Skeletal muscle satellite cell (primary cell): ENCODE measurements at regions not wholly inside any gene's neighbourhood (a gene's known extent, or its start where the extent isn't known, plus 50 kb on each side); places are given as distances from the start of the nearest gene placed in this dataset.
"Not testable (repeated sequence)": the region's sequence is repeated elsewhere in the genome, so short reads cannot be mapped to it uniquely, and the experiment has no call there.

Experiments used
- H3K27me3 ChIP-seq: 2 replicates; pipeline ENCODE4 v1.7.0; 2013; ENCODE audit warnings: low read length; ENCODE audit not compliant: control insufficient read depth, insufficient read depth
- H3K36me3 ChIP-seq: 2 replicates; pipeline ENCODE4 v1.7.0; 2013; ENCODE audit warnings: mild to moderate bottlenecking, control low read depth, low read length; ENCODE audit not compliant: insufficient read depth
- H3K4me1 ChIP-seq: 2 replicates; pipeline ENCODE4 v1.7.0; 2013; ENCODE audit warnings: low read length; ENCODE audit not compliant: control insufficient read depth, insufficient read depth
- H3K4me2 ChIP-seq: 2 replicates; pipeline ENCODE4 v1.7.0; 2013; ENCODE audit warnings: mild to moderate bottlenecking, low read length
- H3K4me3 ChIP-seq: 2 replicates; pipeline ENCODE4 v1.7.0; 2013; ENCODE audit warnings: low read length
- H3K9ac ChIP-seq: 2 replicates; pipeline ENCODE4 v1.7.0; 2013; ENCODE audit warnings: mild to moderate bottlenecking, low read depth, low read length, moderate library complexity
- H3K9me3 ChIP-seq: replicated peaks from 2 replicates; pipeline ENCODE4 v1.7.0; 2013; ENCODE audit warnings: mild to moderate bottlenecking, control low read depth, low read length

- H3K9me3 ChIP-seq = no peaks in the 10 kb centered on the region
- H3K36me3 ChIP-seq = no peaks in the 10 kb centered on the region
Observed at GRCh38 chr6:81962198-81962597, 209.7 kb upstream of the TENT5A start.

GRCh38 chr6:81950877-81951276, 198.4 kb upstream of the TENT5A start:
- Histone ChIP-seq H3K4me1 (peaks cover 13% of the 10 kb centered on the region), H3K4me3 (no peak overlapping the region), H3K4me2 (peak overlapping the region; percentile 53), H3K9ac (peak overlapping the region; percentile 7), H3K9me3 (no peaks in the 10 kb centered on the region), H3K36me3 (no peaks in the 10 kb centered on the region), H3K27me3 (no peaks in the 10 kb centered on the region)

More at GRCh38 chr6:81962198-81962597, 209.7 kb upstream of the TENT5A start:
- Histone ChIP-seq H3K4me3 (no peak overlapping the region), H3K4me2 (no peak overlapping the region), H3K27me3 (no peaks in the 10 kb centered on the region), H3K9ac (no peak overlapping the region), H3K4me1 (no peaks in the 10 kb centered on the region)

GRCh38 chr6:81948861-81949260, 196.4 kb upstream of the TENT5A start:
- H3K36me3 ChIP-seq = no peaks in the 10 kb centered on the region
- H3K27me3 ChIP-seq = no peaks in the 10 kb centered on the region
- H3K4me2 ChIP-seq = no peak overlapping the region
- H3K4me1 ChIP-seq = peaks cover 13% of the 10 kb centered on the region
- H3K4me3 ChIP-seq = no peak overlapping the region
- no peaks in the 10 kb centered on the region for H3K9me3 ChIP-seq
- no peak overlapping the region for H3K9ac ChIP-seq

- H3K36me3 ChIP-seq, H3K9me3 ChIP-seq, H3K4me2 ChIP-seq, H3K27me3 ChIP-seq, H3K4me3 ChIP-seq, H3K9ac ChIP-seq: not testable (repeated sequence)
- H3K4me1 ChIP-seq = peaks cover 13% of the 10 kb centered on the region
Observed at GRCh38 chr6:81948196-81948595, 195.7 kb upstream of the TENT5A start.

GRCh38 chr6:81944661-81945060, 192.2 kb upstream of the TENT5A start:
- Histone ChIP-seq H3K4me1 (peaks cover 10% of the 10 kb centered on the region), H3K4me2 (no peak overlapping the region), H3K9ac (no peak overlapping the region), H3K4me3 (no peak overlapping the region), H3K27me3 (no peaks in the 10 kb centered on the region), H3K9me3 (no peaks in the 10 kb centered on the region), H3K36me3 (no peaks in the 10 kb centered on the region)

- H3K9ac ChIP-seq, H3K27me3 ChIP-seq, H3K4me3 ChIP-seq, H3K36me3 ChIP-seq, H3K4me2 ChIP-seq, H3K9me3 ChIP-seq: not testable (repeated sequence)
- H3K4me1 ChIP-seq = peaks cover 28% of the 10 kb centered on the region
Observed at GRCh38 chr6:81942842-81943241, 190.4 kb upstream of the TENT5A start.

GRCh38 chr6:81942067-81942370, 189.5 kb upstream of the TENT5A start:
- H3K4me3 ChIP-seq = no peak overlapping the region
- no peaks in the 10 kb centered on the region for H3K36me3 ChIP-seq
- H3K9me3 ChIP-seq = no peaks in the 10 kb centered on the region
- no peak overlapping the region for H3K9ac ChIP-seq
- peaks cover 37% of the 10 kb centered on the region for H3K4me1 ChIP-seq
- no peaks in the 10 kb centered on the region for H3K27me3 ChIP-seq
- H3K4me2 ChIP-seq = no peak overlapping the region

GRCh38 chr6:81940451-81940985, 188.0 kb upstream of the TENT5A start:
- Histone ChIP-seq H3K4me2 (no peak overlapping the region), H3K9ac (no peak overlapping the region), H3K4me1 (peaks cover 40% of the 10 kb centered on the region), H3K9me3 (no peaks in the 10 kb centered on the region), H3K4me3 (no peak overlapping the region), H3K36me3 (no peaks in the 10 kb centered on the region), H3K27me3 (no peaks in the 10 kb centered on the region)

- Histone ChIP-seq H3K36me3 (no peaks in the 10 kb centered on the region), H3K4me3 (no peak overlapping the region), H3K27me3 (no peaks in the 10 kb centered on the region), H3K9me3 (no peaks in the 10 kb centered on the region), H3K4me2 (peak overlapping the region; percentile 13), H3K4me1 (peaks cover 40% of the 10 kb centered on the region), H3K9ac (no peak overlapping the region)
Observed at GRCh38 chr6:81939766-81940165, 187.3 kb upstream of the TENT5A start.

- H3K36me3 ChIP-seq = no peaks in the 10 kb centered on the region
- peaks cover 40% of the 10 kb centered on the region for H3K4me1 ChIP-seq
- no peak overlapping the region for H3K4me3 ChIP-seq
- no peaks in the 10 kb centered on the region for H3K27me3 ChIP-seq
- no peaks in the 10 kb centered on the region for H3K9me3 ChIP-seq
- peak overlapping the region; percentile 15 for H3K9ac ChIP-seq
- H3K4me2 ChIP-seq = peak overlapping the region; percentile 13
Observed at GRCh38 chr6:81938991-81939732, 186.7 kb upstream of the TENT5A start.

GRCh38 chr6:81938014-81938856, 185.8 kb upstream of the TENT5A start:
- no peaks in the 10 kb centered on the region for H3K9me3 ChIP-seq
- H3K27me3 ChIP-seq = no peaks in the 10 kb centered on the region
- no peaks in the 10 kb centered on the region for H3K36me3 ChIP-seq
- H3K4me2 ChIP-seq = peak overlapping the region; percentile 13
- peak overlapping the region; percentile 15 for H3K9ac ChIP-seq
- H3K4me3 ChIP-seq = no peak overlapping the region
- H3K4me1 ChIP-seq = peaks cover 42% of the 10 kb centered on the region
